ENCODE measurements at regions not wholly inside any gene's neighbourhood (a gene's known extent, or its start where the extent isn't known, plus 50 kb on each side); places are given as distances from the start of the nearest gene placed in this dataset.

GRCh38 chr4:164312671-164313070 lies 441.3 kb upstream of the SMIM31 start:
- no peaks in the 10 kb centered on the region for H4K20me1 ChIP-seq (ENCODE audit: insufficient read depth)
- no peak overlapping the region for H3K27ac ChIP-seq (ENCODE audit: low read length)
- no peak for TF ChIP-seq POLR2AphosphoS5 (IDR thresholded peaks at IDR 0.05)
- peaks cover 14% of the 10 kb centered on the region for H3K79me2 ChIP-seq (replicated peaks; ENCODE audit: insufficient read depth, low read length)
- no peaks in the 10 kb centered on the region for H3K9me3 ChIP-seq (ENCODE audit: low read length)
- no peaks in the 10 kb centered on the region for H3K36me3 ChIP-seq (ENCODE audit: insufficient read depth, low read length)
- no peaks in the 10 kb centered on the region for H3K27me3 ChIP-seq (ENCODE audit: insufficient read depth, low read depth, low read length)
- H3K4me2 ChIP-seq (ENCODE audit: low read length) = no peak overlapping the region
- H3K9me2 ChIP-seq (ENCODE audit: insufficient read depth, low read length) = no peaks in the 10 kb centered on the region
- H3F3A ChIP-seq (ENCODE audit: insufficient read depth, low read length, poor library complexity, severe bottlenecking) = no peaks in the 10 kb centered on the region
- H3K4me3 ChIP-seq (ENCODE audit: low read length) = no peak overlapping the region
- H2AFZ ChIP-seq (ENCODE audit: low read depth, low read length) = no peak overlapping the region
- no peak overlapping the region for H3K9ac ChIP-seq (ENCODE audit: low read length)

- Histone ChIP-seq H3K36me3 (ENCODE audit: insufficient read depth, low read length) (no peaks in the 10 kb centered on the region), H3K27ac (ENCODE audit: low read length) (no peak overlapping the region), H3F3A (ENCODE audit: insufficient read depth, low read length, poor library complexity, severe bottlenecking) (no peaks in the 10 kb centered on the region), H3K4me2 (ENCODE audit: low read length) (no peak overlapping the region), H3K4me3 (ENCODE audit: low read length) (no peak overlapping the region), H4K20me1 (ENCODE audit: insufficient read depth) (no peaks in the 10 kb centered on the region), H3K9ac (ENCODE audit: low read length) (no peak overlapping the region), H3K79me2 (replicated peaks; ENCODE audit: insufficient read depth, low read length) (peaks cover 10% of the 10 kb centered on the region), H2AFZ (ENCODE audit: low read depth, low read length) (no peak overlapping the region), H3K9me3 (ENCODE audit: low read length) (no peaks in the 10 kb centered on the region), H3K9me2 (ENCODE audit: insufficient read depth, low read length) (no peaks in the 10 kb centered on the region), H3K27me3 (ENCODE audit: insufficient read depth, low read depth, low read length) (no peaks in the 10 kb centered on the region)
- TF ChIP-seq MXI1 (conservative IDR thresholded peaks at IDR 0.05; ENCODE audit: poor library complexity, severe bottlenecking) = no peak
- no peak for TF ChIP-seq RAD21 (conservative IDR thresholded peaks at IDR 0.05)
- no peak for TF ChIP-seq EZH2 (IDR thresholded peaks at IDR 0.05; ENCODE audit: borderline replicate concordance, insufficient read depth, low read length, poor library complexity, severe bottlenecking)
- no peak for TF ChIP-seq SMC3 (conservative IDR thresholded peaks at IDR 0.05; ENCODE audit: poor library complexity)
- TF ChIP-seq CTCF (IDR thresholded peaks at IDR 0.05; ENCODE audit: poor library complexity, severe bottlenecking) = no peak
- TF ChIP-seq TAF1 (IDR thresholded peaks at IDR 0.05; ENCODE audit: low read depth) = no peak
- no peak for TF ChIP-seq REST (IDR thresholded peaks at IDR 0.05; ENCODE audit: borderline replicate concordance)
- TF ChIP-seq EP300 (conservative IDR thresholded peaks at IDR 0.05; ENCODE audit: poor library complexity, severe bottlenecking) = no peak
- no peak for TF ChIP-seq POLR2AphosphoS5 (IDR thresholded peaks at IDR 0.05)
Observed at GRCh38 chr4:164313853-164314252, 440.1 kb upstream of the SMIM31 start.

GRCh38 chr4:164318350-164318749 lies 435.6 kb upstream of the SMIM31 start:
- H3F3A ChIP-seq (ENCODE audit: insufficient read depth, low read length, poor library complexity, severe bottlenecking) = no peaks in the 10 kb centered on the region
- peaks cover 4% of the 10 kb centered on the region for H3K79me2 ChIP-seq (replicated peaks; ENCODE audit: insufficient read depth, low read length)
- no peaks in the 10 kb centered on the region for H3K9me3 ChIP-seq (ENCODE audit: low read length)
- no peaks in the 10 kb centered on the region for H3K36me3 ChIP-seq (ENCODE audit: insufficient read depth, low read length)
- no peak overlapping the region for H3K4me3 ChIP-seq (ENCODE audit: low read length)
- no peaks in the 10 kb centered on the region for H3K27me3 ChIP-seq (ENCODE audit: insufficient read depth, low read depth, low read length)
- no peaks in the 10 kb centered on the region for H3K9me2 ChIP-seq (ENCODE audit: insufficient read depth, low read length)
- no peak overlapping the region for H2AFZ ChIP-seq (ENCODE audit: low read depth, low read length)
- H3K9ac ChIP-seq (ENCODE audit: low read length) = no peak overlapping the region
- H4K20me1 ChIP-seq (ENCODE audit: insufficient read depth) = no peaks in the 10 kb centered on the region
- peak; percentile 67 for TF ChIP-seq POLR2AphosphoS5 (IDR thresholded peaks at IDR 0.05)
- TF ChIP-seq TAF1 (IDR thresholded peaks at IDR 0.05; ENCODE audit: low read depth) = no peak
- no peak for TF ChIP-seq CTCF (IDR thresholded peaks at IDR 0.05; ENCODE audit: poor library complexity, severe bottlenecking)
- no peak for TF ChIP-seq MXI1 (conservative IDR thresholded peaks at IDR 0.05; ENCODE audit: poor library complexity, severe bottlenecking)
- peak; percentile 29 for TF ChIP-seq REST (IDR thresholded peaks at IDR 0.05; ENCODE audit: borderline replicate concordance)
- no peak for TF ChIP-seq SMC3 (conservative IDR thresholded peaks at IDR 0.05; ENCODE audit: poor library complexity)
- TF ChIP-seq EZH2 (IDR thresholded peaks at IDR 0.05; ENCODE audit: borderline replicate concordance, insufficient read depth, low read length, poor library complexity, severe bottlenecking) = no peak
- peak; percentile 91 for TF ChIP-seq EP300 (conservative IDR thresholded peaks at IDR 0.05; ENCODE audit: poor library complexity, severe bottlenecking)
- TF ChIP-seq RAD21 (conservative IDR thresholded peaks at IDR 0.05) = no peak
- no peak overlapping the region for H3K27ac ChIP-seq (ENCODE audit: low read length)
- H3K4me2 ChIP-seq (ENCODE audit: low read length) = no peak overlapping the region
